GM11168 (cell line): ENCODE measurements at regions not wholly inside any gene's neighbourhood (a gene's known extent, or its start where the extent isn't known, plus 50 kb on each side); places are given as distances from the start of the nearest gene placed in this dataset.

Experiments used
- in situ Hi-C: fragments of 300-500 bp; cut with MboI; formaldehyde crosslinking; loops from one replicate; pipeline ENCODE4 v1.12.0; 2022; ENCODE audit warnings: low sequenced_read_pairs; ENCODE audit not compliant: unreplicated experiment

DNA sequence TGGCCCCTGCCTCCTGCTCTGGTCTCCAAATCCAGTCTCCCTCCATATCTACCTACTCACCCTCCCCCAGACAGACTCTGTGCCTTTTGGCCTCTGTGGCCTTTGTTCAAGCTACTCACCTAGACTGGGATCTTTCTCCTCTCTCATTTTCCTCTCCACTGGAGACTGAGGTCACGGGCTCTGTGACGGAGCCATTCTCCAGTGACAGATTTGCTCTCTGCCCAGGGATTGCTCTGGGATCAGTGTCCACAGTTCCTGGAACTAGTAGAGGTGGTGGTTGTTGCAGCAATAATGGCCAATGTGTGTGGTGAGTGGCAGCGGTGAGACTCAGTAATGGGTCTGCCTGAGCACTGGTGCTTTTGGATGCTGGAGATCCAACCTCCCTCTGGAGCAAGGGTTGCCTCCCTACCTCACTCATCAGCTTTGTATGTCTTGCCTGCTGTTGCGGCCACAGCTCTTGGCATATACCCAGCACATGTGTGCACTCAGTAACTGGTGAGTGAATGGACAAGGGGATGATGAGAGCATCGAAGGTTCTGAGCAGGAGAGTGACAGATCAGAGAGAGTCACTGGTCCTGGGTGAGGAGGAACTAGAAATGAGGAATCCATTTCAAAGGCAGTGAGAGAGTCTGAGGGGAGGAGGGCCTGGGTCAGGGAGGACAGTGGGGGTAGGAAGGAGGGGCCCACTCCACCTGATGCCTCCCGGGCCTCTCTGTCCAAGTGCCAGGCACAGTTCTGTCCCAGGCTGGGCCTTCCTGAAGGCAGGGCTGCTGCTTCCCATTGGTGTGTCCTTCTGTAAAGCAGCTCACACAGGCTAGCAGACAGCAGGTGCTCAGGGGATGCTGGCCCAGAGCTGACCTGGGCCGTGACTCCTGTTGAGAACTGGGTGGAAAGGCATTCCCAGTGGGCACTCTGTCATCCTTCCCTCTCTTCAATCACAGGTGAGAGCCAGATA, 96.5 kb upstream of the PITX1 start:
- in situ Hi-C loops: no loop called here

DNA sequence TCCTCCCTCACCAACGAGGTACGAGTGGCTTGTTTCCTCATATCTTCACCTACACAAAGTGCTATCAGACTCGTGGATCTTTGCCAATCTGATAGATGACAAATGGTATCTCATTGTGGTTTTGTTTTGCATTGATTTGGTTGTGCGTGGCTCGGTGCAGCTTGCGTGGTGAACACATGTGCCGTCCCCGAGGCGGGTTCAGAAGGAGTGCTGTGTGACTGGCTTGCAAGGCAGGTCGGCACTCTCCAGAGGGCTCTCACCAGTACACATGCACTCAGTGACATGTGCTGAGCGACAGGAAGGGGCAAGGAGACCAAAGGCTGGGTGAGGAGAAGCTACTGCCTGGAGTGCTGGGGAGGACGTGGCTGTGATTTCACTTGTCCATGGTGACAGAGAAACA, 95.3 kb upstream of the PITX1 start:
- in situ Hi-C loops: no loop called here

DNA sequence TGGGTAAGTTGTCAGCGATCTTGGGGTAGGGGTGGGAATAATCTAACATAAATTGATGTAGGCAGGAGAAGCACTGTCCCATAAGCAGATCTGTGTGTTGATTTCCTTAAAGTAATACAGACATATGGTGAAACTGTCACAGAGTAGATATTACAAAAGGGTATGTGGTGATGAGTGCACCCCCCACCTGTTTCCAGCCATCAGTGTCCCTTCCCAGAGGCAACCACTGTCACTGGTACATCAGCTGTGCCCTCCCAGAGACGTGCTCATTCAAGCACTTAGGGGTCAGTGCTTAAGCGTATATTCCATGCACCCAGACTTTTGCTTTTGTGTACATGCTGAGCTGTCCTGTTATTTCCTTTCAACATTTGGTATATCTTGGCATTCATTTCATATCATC, 94.3 kb upstream of the PITX1 start:
- in situ Hi-C loops: no loop called here

DNA sequence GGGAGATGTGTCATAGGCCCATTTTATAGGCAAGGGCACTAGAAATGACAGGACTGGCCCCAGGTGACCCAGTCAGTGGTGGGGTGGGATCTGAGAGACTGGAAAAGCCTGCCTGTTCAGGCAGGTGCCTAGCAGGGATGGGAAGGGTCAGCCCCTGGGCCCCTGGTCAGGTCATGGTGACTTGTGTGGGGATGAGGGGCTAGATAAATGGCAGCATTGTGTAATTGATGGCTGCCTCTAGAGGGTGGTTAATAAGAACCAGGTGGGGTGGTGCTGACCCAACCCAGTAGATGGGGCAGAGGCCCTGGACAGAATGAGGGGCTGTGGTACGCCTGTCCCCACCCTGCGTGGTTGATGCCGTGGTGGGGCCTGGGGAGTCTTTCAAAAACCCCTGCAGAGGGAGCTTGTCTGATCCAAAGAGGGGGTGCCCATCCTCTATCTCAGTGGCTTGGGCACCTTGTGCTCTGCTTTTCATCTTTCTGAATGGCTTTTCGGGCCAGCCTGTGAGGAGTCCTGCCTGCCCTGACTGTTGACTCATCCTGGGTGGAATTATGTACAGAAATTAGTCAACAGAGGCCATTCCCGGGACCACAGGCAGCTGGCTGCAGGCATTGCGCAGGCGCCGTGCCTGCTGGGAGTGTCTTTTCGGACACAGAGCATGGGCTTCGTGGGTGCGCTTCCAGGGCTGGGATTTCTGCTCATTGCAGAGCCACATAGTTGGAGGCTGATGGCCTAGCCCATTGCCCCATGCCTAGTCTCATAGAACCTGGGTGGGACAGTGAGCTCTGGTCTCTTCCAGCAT, 93.6 kb upstream of the PITX1 start:
- in situ Hi-C loops: no loop called here

DNA sequence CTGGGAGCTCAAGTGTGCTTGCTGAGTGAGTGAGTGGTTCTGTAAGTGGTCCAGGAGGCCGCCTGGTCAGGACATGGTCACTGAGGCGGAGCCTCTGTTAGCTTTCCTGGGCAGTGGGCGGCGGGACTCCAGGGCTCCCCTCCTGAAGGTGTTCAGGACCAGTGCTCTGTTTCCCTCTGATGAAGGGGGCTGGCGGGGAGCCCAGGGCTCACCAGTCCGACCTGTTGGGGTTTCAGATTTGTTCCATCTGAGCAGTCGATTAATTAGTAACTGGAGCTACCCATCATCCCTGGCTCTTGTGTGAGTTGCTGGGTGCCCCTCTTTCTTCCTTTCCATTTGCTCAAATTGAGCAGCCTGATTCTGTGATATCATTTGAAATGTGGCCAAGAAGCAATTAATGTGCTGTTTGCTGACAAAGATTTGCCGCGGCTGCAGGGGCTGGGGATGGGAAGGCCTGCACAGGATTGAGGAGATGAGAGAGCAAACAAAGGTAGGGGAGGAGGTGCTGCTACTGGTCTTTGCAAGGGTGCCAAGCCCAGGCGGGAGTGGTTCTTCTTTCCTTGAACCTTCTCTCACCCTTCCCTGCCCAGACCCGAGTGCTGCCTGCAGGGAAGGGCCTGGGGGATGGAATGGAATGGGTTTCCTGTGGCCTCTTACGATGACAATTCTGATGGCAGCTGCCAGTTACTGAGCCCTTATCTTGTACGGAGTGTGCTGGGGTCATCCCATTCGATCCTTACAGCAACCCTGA, 92.8 kb upstream of the PITX1 start:
- in situ Hi-C loops: no loop called here

DNA sequence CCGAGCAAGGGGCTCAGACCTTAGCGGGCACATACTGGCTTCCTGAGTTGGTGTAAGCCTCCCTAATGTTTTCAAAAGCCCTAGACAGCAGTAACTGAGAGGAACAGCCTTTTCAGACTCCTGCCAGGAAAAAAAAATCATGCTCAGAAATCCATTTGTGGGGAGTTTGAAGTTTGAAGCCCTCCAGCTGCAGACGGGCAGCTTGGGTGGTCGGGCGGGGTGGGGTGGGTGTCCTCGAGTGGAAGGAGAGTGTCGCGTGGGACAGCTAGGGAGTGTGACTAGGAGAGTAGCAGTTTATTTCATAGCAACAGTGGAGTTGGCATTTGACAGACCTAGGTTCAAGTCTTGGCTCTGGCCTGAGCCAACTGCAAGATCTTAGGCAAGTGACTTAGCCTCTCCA, 90.7 kb upstream of the PITX1 start:
- in situ Hi-C loops: no loop called here

DNA sequence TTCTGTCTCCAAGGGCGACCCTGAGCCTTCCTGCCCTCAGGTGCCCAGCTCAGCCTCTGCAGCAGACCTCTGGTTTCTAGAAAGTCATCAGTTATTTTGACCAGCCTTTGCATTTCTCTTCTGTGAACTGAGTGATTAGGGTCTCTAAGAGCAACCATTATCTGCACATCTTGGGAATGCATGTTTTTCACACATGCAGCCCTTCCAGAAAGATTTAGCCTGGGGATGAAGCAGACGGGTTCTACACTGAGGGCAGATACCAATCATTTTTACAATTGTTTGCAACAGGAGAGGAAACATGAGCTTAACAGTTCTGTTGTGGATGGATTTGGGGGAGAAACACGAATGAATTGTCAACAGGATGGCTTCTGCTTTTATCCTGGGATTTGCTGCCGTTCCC, 90.1 kb upstream of the PITX1 start:
- in situ Hi-C loops: no loop called here

DNA sequence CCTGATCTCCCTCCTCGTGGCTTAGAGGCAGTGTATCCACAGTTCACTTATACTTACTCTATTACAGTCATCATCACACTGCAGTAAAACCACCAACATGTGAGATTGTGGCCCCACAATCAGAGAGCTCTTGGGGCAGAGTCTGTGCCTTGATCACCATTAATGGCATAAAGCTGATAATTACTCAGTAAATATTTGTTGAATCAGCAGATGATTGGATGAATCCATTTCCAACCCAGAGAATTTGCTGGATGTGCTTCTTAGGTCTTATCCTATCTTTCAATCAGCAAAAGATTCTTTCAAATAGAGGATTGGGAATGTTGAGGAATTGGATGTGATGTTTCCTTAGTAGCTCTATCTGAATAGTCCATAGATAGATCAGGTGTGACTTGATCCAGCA, 88.8 kb upstream of the PITX1 start:
- in situ Hi-C loops: no loop called here

DNA sequence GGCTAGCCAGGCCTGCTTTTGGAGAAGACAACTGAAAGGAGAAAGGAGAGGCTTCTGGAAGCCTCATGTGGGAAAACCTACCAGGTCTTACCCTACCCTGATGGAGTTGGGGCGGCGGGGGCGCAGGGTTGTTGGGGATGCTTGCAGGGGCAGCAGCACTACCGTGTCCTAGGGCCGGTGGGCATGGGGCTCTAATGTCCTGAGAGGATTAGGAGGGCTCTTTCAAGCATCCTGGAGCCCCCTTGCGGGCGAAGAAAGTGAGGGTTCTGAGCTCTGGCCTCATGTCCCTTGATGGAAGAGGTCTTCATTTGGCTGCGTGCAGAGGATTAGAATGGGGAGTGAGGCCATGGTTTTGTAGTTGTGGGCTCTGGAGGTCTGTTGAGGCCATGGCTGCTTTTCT, 86.9 kb upstream of the PITX1 start:
- in situ Hi-C loops: no loop called here

DNA sequence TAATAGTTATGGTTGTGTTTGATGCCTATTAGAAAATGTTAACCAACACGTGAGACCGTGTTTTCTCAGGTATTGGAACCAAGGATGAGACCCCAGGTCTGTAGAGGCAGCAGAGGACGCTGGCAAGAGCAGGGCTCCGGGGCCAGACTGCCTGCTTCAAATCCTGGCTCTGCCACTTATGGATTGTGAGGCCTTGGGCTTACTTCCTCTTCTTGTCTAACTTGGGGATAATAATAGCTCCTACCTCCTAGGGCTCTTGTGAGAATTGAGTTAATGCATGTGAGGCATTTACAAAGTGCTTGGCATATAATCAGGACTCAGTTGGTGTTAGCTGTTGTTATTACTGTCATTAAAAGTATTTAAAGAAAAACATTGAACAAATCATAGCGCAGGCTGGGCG, 85.5 kb upstream of the PITX1 start:
- in situ Hi-C loops: no loop called here

DNA sequence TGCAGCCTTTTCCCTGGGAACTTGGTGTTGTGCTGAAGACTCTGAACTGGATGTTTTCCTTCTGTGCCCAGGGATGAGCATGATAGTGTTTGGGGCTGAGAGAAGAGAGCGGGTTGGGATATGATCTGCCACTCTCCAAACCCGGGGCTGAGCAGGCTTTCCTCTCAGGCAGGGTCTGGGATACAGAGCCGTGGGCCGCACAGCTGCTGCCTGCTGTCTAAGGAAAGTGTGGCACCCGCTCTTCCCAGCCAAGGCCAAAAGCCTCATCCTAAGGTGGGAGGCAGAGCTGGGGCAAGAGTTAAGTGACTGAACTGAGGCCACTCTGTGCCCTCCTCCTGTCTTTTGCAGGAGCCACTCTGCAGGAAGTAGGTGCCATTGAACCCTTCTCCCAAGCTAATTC, 83.6 kb upstream of the PITX1 start:
- in situ Hi-C loops: no loop called here

DNA sequence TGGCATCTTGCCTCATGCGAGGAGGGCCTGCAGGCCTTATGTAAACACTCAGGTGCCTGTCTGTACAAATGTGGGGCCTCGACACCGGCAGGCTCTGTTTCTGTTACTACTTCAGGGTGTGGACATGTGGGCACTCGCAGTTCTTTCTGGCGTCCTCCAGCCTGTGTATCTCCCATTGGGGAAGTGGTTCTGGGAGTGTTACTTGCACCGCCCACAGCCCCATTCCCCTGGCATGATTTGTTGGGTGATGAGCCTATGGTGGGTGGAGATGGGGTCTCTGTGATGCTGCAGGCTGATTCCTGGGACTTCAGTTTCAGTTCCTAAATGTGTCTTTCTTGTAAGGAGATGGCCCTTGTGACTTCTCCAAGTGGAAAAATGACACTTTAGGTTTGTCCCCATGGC, 82.1 kb upstream of the PITX1 start:
- in situ Hi-C loops: no loop called here

DNA sequence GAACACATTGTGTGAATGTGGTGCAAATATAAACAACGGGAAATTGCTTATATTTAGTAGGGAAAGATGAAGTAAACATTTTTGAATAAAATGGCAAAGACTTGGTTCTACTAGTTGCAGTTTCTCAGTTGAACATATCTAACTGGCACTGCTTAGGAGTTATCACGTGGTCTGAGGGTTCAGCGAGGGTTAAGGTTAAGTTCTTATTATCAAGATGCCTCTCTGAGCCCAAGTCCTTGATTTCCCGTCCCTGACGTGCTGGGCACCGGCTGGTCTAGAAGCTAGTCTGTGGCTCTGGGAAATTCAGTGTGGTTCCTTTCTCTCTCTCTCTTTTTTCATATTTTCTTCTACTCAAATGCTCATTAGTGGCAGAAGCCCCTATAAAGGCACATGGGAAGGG, 81.6 kb upstream of the PITX1 start:
- in situ Hi-C loops: no loop called here

DNA sequence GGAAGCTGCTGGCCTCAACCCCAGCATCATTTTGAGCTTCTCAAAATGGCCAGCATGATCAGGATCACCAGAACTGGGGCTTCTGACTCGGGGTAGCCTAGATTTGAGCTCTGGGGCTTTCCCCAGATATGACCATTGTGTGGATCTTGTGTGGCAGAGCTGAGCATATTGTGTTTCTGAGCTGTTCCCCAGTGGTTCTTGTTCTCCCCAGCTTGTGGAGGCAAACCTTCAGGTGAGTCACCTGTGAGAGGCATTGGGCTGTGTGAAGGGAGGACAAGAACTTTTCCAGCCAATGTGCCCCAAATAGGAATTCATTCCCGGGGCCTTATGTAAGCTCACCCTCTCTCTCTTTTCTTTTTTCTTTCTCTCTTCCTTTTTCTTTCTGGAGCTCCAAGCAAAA, 80.7 kb upstream of the PITX1 start:
- in situ Hi-C loops: no loop called here

DNA sequence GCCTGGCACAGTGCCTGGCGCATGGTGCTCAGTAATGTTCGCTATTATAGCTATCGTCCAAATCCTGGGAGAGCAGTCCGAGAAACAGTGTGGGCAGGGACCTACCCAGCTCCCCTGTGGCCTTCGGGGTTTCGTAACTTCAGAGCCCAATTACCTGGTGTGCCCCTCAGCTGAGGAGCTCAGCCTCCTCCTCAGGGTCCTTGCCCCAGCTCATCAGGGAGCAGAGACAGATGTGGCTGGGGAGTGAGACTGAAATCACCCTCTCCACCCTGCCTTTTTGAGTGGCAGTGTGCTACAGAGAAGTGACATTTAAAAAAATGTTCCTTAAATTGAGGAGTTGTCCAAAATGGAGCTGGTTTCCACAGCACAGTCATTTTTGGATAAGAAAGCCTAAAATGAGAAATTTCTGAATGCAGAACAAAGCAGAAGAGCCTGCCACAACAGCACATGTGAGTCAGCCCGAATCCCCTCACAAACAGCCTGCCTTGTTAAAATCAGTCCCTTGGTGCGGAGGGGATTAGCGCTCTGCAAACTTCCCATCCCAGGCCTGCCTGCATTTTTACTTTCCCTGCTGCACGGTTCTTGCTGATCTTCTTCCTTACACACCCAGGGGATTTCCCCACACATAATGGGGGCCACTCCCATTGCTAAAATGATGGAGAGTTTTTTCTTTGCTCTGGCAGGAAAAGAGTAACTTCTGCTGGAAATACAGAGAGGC, 78.1 kb upstream of the PITX1 start:
- in situ Hi-C loops: no loop called here

DNA sequence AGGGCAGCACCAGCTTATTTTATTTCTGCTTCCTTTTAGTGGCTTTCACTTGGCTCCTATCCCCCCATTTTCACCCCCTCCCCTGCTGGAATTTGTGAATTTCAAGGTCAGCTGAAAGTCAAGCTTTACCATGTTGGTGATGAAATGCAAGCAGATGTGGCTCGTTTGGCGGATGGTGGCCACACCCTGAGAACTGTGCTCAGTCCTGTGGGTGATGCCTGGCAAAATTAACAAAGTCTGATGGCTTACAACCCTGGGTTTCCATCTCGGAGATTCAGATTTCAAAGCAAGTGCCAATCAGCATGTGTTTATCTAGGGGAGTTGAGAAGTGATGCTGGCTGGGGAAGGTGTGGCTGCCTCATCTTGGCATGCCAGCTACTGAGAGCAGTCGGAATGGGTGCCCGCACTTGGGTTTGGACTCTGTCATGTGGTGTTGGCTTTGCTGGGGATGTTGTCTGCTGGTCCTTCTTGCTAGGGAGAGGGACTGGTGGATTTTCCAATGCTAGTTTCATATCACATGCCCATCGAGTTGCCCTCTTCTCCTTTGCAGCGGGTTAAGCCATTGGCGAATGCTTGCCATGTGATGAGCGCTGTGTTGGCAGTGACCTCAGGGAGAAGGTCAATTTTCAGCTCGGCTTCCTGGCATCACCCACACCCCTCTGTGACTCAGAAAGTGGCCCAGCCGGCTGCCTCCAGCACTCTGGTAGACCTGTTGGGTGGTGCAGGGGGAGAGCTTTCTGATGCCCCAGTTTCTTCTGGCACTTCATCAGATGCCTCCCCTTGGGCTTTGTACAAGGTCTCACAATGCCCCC, 77.0 kb upstream of the PITX1 start:
- in situ Hi-C loops: no loop called here

DNA sequence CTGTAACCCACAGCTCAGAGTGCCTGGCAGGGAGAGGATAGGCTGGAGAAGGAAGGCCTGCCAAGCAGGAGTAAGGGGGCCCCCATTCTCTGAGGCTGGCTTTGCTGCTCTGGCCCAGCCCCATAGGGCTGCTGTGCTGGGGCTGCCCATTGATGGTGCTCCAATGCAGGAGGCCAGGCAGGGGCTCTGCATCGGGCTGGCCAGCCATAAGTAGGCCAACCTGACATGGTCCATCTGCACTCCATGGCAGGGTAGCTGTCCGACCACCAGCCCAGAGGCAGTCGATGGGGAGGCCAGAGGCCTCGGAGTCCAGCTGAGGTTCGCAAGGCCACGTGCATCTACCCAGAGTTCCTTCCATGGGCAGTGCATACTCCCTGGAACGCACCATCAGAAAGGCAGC, 75.0 kb upstream of the PITX1 start:
- in situ Hi-C loops: no loop called here

DNA sequence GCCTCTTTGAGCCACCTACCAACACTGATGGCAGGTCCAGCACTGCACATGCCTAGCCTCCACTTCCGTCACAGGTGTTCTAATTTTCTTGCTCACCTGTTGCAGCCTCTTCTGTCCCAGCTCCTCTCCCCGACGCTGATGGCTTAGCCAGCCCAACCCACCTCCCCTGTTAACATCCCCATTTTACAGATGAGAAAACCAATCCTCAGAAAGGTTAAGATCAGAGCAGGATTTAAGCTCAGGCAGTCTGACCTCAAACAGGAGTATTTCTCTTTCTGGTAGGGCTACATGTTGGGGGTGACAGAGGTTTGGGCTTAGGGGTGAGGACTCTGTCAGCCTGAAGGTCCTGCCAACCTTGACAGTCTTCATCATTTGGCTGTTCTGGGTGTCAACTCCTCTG, 74.5 kb upstream of the PITX1 start:
- in situ Hi-C loops: no loop called here

DNA sequence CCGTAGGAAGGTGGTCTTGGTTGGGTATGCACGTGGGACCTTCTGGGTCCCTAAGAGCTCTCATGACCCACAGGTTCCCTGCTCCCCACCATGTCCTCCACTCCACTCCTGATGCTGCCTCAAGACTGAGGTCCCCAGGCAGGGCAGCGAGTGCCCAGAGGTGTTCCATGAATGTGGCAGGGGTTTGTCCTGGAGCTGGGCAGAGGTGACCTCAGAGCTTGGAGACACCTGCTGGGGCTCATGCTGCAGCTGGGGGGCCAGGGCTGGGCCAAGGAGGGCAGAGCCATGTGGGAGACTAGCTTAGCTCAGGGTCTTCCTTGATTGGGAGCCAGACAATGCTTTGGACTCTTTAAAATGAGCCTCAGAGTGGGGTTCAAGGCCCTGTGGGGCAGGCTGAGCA, 74.0 kb upstream of the PITX1 start:
- in situ Hi-C loops: no loop called here
